Panc1 (cell line): ENCODE measurements at regions not wholly inside any gene's neighbourhood (a gene's known extent, or its start where the extent isn't known, plus 50 kb on each side); places are given as distances from the start of the nearest gene placed in this dataset.

Experiments used
- ATAC-seq: fragments of 200-7000 bp; cut with Tn5 transposase; 2 replicates; pipeline ENCODE4 v1.9.1; 2020; ENCODE audit warnings: mild to moderate bottlenecking, moderate library complexity
- BruUV-seq: library from RNA; stranded (reverse); fragments of 400-500 nt; replicated peaks from 2 replicates; lab custom pipeline; 2021; lab: Mats Ljungman, UMichigan
- CTCF ChIA-PET: fragments of 300-600 bp; sonication (Branson Sonifier 250); formaldehyde crosslinking; loops from one replicate; lab custom pipeline; 2022; ENCODE audit warnings: antibody characterized with exemption; lab: Charles Lee
- POLR2A ChIA-PET: fragments of 300-600 bp; sonication (Branson Sonifier 250); formaldehyde crosslinking; loops from one replicate; lab custom pipeline; 2022; ENCODE audit warnings: antibody characterized with exemption; lab: Charles Lee
- DNase-seq: peaks from one replicate; pipeline ENCODE4 v3.0.0-alpha.2; 2010; ENCODE audit warnings: low read depth, low spot score
- H3K27ac ChIP-seq: 2 replicates; pipeline ENCODE4 v1.5.1; 2011; ENCODE audit warnings: mild to moderate bottlenecking, low read length, inconsistent platforms
- H3K27me3 ChIP-seq: fragments of 200-500 bp; sonication (Bioruptor generic); 2 replicates; pipeline ENCODE4 v1.6.0; 2014; ENCODE audit warnings: low read length, inconsistent platforms; ENCODE audit not compliant: control insufficient read depth, insufficient read depth
- H3K36me3 ChIP-seq: fragments of 200-500 bp; sonication (Bioruptor generic); 2 replicates; pipeline ENCODE4 v1.5.1; 2014; ENCODE audit warnings: inconsistent platforms, mild to moderate bottlenecking, low read length, moderate library complexity; ENCODE audit not compliant: control insufficient read depth, insufficient read depth
- H3K4me1 ChIP-seq: 2 replicates; pipeline ENCODE4 v1.5.1; 2011; ENCODE audit warnings: inconsistent platforms, mild to moderate bottlenecking, low read length, moderate library complexity; ENCODE audit not compliant: control insufficient read depth, insufficient read depth
- H3K4me3 ChIP-seq, 2 experiments: 2 replicates each; pipeline ENCODE4 v1.5.1; 2011 to 2012; ENCODE audit warnings: low read depth in 2 of 2, low read length in 2 of 2, mild to moderate bottlenecking in 2 of 2, inconsistent platforms in 1 of 2, moderate library complexity in 1 of 2
- H3K9me3 ChIP-seq: fragments of 200-500 bp; sonication (Bioruptor generic); 2 replicates; pipeline ENCODE4 v1.5.1; 2014; ENCODE audit warnings: low read depth, mild to moderate bottlenecking, inconsistent platforms, low read length, moderate library complexity; ENCODE audit not compliant: control insufficient read depth, insufficient read depth
- POLR2AphosphoS5 ChIP-seq: IDR thresholded peaks from 2 replicates; pipeline ENCODE4 v1.6.1; 2012; ENCODE audit warnings: mild to moderate bottlenecking, low read depth, low read length, moderate library complexity
- REST ChIP-seq, 2 experiments: IDR thresholded peaks; 2 replicates each; pipeline ENCODE4 v1.6.1; 2011 to 2012; ENCODE audit warnings: low read depth in 2 of 2, control low read depth in 1 of 2, low read length in 1 of 2, mild to moderate bottlenecking in 1 of 2, moderate library complexity in 1 of 2; ENCODE audit not compliant: insufficient read depth in 1 of 2
- SIN3A ChIP-seq: IDR thresholded peaks from 2 replicates; pipeline ENCODE4 v1.6.1; 2012; ENCODE audit warnings: low read depth, mild to moderate bottlenecking, low read length, moderate library complexity, borderline replicate concordance; ENCODE audit not compliant: insufficient read depth
- TCF7L2 ChIP-seq: IDR thresholded peaks from 2 replicates; pipeline ENCODE4 v1.6.1; 2011; ENCODE audit warnings: mild to moderate bottlenecking, low read depth, low read length, inconsistent platforms
- in situ Hi-C: cut with HindIII; loops from 2 replicates; pipeline ENCODE4 v1.10.0; 2016; ENCODE audit warnings: low sequenced_read_pairs, low pct_unique_long_range_greater_than_20kb
- intact Hi-C: fragments of 100-400 bp; cut with micrococcal nuclease; formaldehyde crosslinking; loops from one replicate; pipeline ENCODE4 v1.10.0; 2022; ENCODE audit not compliant: unreplicated experiment
- TF ChIP-seq, protein P1 (sequence below): fragments of 450-650 bp; IDR thresholded peaks from 2 replicates; pipeline ENCODE4 v1.5.1; 2017; ENCODE audit warnings: mild to moderate bottlenecking

DNA sequence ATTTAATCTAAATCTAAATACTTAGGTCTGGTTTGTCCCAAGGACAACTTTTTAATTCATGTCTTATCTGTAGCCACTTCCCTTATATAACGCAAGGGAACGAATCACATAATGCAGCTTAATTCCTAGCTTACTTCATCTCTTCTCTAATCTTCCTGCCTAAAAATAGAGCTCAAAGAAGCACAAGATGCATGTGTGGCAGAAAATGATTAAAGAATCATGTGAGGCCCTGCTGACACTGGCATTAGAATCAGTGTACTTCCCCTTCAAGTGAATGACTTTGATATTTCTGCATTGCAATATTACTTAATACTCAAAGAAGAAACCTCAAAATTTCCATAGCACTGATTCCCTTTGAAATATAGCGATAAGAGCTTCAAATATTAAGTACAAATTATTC, 317.9 kb upstream of the FTMT start:
- Histone ChIP-seq H3K4me1 (no peaks in the 10 kb centered on the region), H3K27me3 (no peaks in the 10 kb centered on the region), H3K4me3 (no peak overlapping the region), H3K9me3 (no peaks in the 10 kb centered on the region), H3K36me3 (no peaks in the 10 kb centered on the region), H3K27ac (no peak overlapping the region)
- ATAC-seq (no peak), DNase-seq (no peak)
- TF ChIP-seq, protein P1, sequence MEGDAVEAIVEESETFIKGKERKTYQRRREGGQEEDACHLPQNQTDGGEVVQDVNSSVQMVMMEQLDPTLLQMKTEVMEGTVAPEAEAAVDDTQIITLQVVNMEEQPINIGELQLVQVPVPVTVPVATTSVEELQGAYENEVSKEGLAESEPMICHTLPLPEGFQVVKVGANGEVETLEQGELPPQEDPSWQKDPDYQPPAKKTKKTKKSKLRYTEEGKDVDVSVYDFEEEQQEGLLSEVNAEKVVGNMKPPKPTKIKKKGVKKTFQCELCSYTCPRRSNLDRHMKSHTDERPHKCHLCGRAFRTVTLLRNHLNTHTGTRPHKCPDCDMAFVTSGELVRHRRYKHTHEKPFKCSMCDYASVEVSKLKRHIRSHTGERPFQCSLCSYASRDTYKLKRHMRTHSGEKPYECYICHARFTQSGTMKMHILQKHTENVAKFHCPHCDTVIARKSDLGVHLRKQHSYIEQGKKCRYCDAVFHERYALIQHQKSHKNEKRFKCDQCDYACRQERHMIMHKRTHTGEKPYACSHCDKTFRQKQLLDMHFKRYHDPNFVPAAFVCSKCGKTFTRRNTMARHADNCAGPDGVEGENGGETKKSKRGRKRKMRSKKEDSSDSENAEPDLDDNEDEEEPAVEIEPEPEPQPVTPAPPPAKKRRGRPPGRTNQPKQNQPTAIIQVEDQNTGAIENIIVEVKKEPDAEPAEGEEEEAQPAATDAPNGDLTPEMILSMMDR = no peak
- TF ChIP-seq POLR2AphosphoS5 (no peak), TCF7L2 (no peak), REST (IDR thresholded peaks at IDR 0.05; ENCODE audit: insufficient read depth in 1 of 2, low read depth in 2 of 2, low read length in 1 of 2) (no peak), SIN3A (no peak)
- in situ Hi-C loops (no loop called here), intact Hi-C loops (no loop called here)
- POLR2A ChIA-PET = no interaction called here
- BruUV-seq = no TSS peak
- CTCF ChIA-PET = no interaction called here

DNA sequence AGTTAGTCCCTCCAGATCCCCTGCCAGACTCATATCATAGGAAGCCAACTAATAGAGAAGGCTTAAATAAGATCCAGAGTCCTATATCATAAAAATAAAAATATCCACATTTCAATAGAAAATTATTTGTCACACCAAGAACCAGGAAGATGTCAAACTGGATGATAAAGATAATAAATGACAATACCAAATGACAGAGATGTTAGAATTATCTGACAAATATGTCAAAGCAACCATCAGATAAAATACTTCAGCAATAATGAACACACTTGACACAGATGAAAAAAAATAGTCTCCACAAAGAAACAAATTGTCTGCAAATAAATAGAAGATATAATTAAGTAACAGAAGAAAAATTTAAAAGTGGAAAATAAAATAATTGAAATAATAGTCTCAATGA, 300.7 kb upstream of the FTMT start:
- TF ChIP-seq, protein P1 = no peak
- TF ChIP-seq SIN3A (no peak), REST (IDR thresholded peaks at IDR 0.05; ENCODE audit: insufficient read depth in 1 of 2, low read depth in 2 of 2, low read length in 1 of 2) (no peak), TCF7L2 (no peak), POLR2AphosphoS5 (no peak)
- in situ Hi-C loops = no loop called here
- intact Hi-C loops = no loop called here
- CTCF ChIA-PET = no interaction called here
- Histone ChIP-seq H3K4me1 (no peaks in the 10 kb centered on the region), H3K9me3 (peaks cover 2% of the 10 kb centered on the region; the same call in 1 of the 2 replicates), H3K27ac (no peak overlapping the region), H3K27me3 (no peaks in the 10 kb centered on the region), H3K4me3 (no peak overlapping the region), H3K36me3 (no peaks in the 10 kb centered on the region)
- no TSS peak for BruUV-seq
- POLR2A ChIA-PET = no interaction called here
- ATAC-seq (no peak), DNase-seq (no peak)
